Esophagus squamous epithelium (tissue), 4 donors: ENCODE measurements at regions not wholly inside any gene's neighbourhood (a gene's known extent, or its start where the extent isn't known, plus 50 kb on each side); places are given as distances from the start of the nearest gene placed in this dataset.

ENCODE experiments used
- POLR2A ChIP-seq, 4 donors: fragments of 450-650 bp; IDR thresholded peaks; one replicate each; pipeline ENCODE4 v1.6.1; 2017; ENCODE audit warnings: antibody characterized with exemption in 4 of 4, mild to moderate bottlenecking in 4 of 4, moderate library complexity in 3 of 4
- TF ChIP-seq, protein P1 (sequence below), 6 experiments: fragments of 450-650 bp in 4 of 6; fragments of 200-600 bp in 2 of 6; sonication (generic) in 2 of 6; IDR thresholded peaks; one replicate each; pipeline ENCODE4 v1.5.1; 2016 to 2019; ENCODE audit warnings: antibody characterized with exemption in 6 of 6, mild to moderate bottlenecking in 4 of 6, moderate library complexity in 4 of 6

GRCh38 chr2:53317861-53318260, 449.7 kb upstream of the CHAC2 start:
- TF ChIP-seq, protein P1, sequence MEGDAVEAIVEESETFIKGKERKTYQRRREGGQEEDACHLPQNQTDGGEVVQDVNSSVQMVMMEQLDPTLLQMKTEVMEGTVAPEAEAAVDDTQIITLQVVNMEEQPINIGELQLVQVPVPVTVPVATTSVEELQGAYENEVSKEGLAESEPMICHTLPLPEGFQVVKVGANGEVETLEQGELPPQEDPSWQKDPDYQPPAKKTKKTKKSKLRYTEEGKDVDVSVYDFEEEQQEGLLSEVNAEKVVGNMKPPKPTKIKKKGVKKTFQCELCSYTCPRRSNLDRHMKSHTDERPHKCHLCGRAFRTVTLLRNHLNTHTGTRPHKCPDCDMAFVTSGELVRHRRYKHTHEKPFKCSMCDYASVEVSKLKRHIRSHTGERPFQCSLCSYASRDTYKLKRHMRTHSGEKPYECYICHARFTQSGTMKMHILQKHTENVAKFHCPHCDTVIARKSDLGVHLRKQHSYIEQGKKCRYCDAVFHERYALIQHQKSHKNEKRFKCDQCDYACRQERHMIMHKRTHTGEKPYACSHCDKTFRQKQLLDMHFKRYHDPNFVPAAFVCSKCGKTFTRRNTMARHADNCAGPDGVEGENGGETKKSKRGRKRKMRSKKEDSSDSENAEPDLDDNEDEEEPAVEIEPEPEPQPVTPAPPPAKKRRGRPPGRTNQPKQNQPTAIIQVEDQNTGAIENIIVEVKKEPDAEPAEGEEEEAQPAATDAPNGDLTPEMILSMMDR (IDR thresholded peaks at IDR 0.05): no peak
- TF ChIP-seq POLR2A (IDR thresholded peaks at IDR 0.05): no peak
